C4-2B (cell line): ENCODE measurements at regions not wholly inside any gene's neighbourhood (a gene's known extent, or its start where the extent isn't known, plus 50 kb on each side); places are given as distances from the start of the nearest gene placed in this dataset.

ENCODE experiments used
- H3K27ac ChIP-seq: fragments of 450-650 bp; 2 replicates; pipeline ENCODE4 v1.5.1; 2017
- ZFX ChIP-seq: fragments of 450-650 bp; IDR thresholded peaks from 2 replicates; pipeline ENCODE4 v1.6.1; 2017
- TF ChIP-seq, protein P1 (sequence below): fragments of 450-650 bp; conservative IDR thresholded peaks from 2 replicates; pipeline ENCODE4 v1.5.1; 2017; ENCODE audit warnings: mild to moderate bottlenecking

DNA sequence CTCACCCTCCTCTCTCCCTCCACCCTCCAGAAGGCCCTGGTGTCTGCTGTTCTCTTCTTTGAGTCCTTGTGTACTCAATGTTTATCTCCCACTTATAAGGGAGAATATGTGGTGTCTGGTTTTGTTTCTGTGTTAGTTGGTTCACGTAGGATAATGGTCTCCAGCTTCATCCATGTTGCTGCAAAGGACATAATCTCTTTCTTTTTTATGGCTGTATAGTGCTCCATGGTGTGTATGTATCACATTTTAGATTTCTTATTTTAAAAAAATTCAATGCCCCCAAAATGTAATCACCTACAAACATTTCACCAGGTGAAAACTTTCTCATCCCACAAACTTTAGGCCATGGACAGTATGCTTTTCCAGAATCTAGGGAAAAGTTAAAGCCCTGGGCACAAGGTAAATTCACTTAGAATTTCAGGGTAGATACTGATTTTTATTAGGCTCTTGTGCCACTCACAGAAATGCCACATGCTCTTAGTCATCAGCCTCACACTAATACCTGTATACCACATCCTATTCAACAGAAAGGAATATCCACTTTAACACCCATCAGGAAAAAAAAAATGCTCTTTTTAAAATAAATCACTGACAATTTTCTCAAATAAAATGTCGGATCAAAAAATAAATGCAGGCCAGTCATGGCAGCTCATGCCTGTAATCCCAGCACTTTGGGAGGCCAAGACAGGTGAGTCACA lies 104.8 kb upstream of the ENPP6 start:
- TF ChIP-seq, protein P1, sequence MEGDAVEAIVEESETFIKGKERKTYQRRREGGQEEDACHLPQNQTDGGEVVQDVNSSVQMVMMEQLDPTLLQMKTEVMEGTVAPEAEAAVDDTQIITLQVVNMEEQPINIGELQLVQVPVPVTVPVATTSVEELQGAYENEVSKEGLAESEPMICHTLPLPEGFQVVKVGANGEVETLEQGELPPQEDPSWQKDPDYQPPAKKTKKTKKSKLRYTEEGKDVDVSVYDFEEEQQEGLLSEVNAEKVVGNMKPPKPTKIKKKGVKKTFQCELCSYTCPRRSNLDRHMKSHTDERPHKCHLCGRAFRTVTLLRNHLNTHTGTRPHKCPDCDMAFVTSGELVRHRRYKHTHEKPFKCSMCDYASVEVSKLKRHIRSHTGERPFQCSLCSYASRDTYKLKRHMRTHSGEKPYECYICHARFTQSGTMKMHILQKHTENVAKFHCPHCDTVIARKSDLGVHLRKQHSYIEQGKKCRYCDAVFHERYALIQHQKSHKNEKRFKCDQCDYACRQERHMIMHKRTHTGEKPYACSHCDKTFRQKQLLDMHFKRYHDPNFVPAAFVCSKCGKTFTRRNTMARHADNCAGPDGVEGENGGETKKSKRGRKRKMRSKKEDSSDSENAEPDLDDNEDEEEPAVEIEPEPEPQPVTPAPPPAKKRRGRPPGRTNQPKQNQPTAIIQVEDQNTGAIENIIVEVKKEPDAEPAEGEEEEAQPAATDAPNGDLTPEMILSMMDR = no peak
- TF ChIP-seq ZFX = no peak
- H3K27ac ChIP-seq = no peak overlapping the region

DNA sequence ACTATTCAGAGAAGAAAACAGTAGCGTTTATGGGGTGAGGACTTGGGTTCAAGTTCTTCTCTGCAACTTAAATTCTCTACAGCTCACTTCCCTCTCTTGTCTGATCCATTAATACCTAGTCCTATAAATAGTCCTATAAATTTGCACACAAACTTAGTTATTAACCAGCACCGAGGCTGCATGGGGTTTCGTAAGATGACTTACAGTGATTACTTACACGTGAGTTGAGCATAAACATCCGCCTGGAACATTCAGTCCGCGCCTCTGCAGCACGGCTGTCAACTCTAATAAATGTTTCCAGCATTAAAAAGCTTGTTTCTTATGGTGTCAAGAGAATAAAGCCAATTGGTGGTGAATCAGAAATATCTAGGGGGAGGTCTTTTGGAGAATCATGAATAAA lies 103.0 kb upstream of the ENPP6 start:
- TF ChIP-seq, protein P1 = no peak
- TF ChIP-seq ZFX = no peak
- no peak overlapping the region for H3K27ac ChIP-seq

DNA sequence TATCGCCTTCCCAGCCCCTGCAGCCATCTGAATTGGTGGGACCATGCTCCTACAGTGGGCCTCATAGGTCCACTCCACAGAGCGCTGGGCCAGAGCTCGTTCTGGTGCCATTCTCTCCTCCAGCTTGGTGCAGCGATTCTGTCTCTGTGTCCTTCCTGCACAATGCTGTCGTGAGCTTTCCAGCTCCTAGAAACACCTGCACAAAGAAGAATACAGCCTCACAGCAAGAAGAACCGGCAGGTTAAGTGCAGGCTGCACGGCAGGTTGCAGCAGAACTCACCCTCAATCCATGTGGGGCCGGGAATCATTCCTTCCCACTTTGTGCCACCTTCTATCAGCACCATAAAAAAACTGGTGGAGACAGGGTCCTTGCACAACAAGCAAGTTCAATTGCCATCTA lies 101.2 kb upstream of the ENPP6 start:
- TF ChIP-seq ZFX = no peak
- TF ChIP-seq, protein P1 = no peak
- H3K27ac ChIP-seq = no peak overlapping the region

DNA sequence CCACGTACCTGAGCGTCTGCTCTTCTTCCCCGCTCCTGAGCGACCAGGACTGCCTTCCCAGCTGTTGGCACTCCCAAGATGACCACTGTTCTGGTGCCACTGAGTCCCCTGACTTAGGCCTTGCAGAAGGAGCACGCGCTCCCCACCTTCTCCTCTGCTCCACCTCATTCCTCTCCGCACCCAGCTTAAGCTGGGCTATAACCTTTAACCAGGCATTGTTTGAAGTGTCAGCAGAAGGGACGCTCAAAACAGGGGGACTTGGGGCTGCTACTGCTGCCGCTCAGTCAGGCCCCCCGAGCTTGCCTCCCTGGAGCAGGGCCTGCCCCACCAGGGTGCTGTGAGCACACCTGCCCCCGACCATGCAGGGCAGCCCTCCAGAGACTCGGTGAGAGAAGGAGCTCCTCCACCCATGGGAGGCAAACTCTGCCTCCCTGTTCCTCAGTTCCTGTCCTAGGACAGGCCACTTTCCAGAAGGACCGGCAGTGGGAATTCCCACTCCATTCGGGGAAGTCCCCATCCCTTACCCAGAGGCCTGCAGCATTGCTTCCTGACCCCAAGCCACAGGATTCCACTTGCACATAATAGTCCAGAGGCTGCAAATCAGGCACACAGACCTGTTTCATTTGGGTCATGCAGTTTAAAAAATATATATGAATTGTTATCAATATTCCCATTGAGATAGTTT lies 99.7 kb upstream of the ENPP6 start:
- no peak overlapping the region for H3K27ac ChIP-seq
- TF ChIP-seq, protein P1 = no peak
- TF ChIP-seq ZFX = no peak

DNA sequence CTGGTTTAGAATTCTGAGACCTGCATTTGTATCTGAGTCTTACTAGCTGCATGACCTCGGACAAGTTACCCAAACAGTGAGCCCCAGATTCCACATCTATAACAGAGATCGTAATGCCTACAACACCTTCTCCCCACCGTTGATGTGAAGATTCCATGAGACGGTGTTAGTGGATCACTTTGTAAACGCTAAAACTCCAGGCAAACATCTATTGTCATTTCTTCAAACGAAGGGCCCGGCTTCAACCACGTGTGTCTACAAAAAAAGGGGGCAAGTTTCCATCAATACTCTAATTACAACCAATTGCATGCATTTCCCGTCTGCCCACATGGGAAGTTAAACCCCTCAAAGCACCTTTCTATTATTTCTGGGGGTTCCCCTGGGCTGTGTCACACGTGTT lies 99.1 kb upstream of the ENPP6 start:
- no peak overlapping the region for H3K27ac ChIP-seq
- TF ChIP-seq, protein P1 = no peak
- no peak for TF ChIP-seq ZFX

DNA sequence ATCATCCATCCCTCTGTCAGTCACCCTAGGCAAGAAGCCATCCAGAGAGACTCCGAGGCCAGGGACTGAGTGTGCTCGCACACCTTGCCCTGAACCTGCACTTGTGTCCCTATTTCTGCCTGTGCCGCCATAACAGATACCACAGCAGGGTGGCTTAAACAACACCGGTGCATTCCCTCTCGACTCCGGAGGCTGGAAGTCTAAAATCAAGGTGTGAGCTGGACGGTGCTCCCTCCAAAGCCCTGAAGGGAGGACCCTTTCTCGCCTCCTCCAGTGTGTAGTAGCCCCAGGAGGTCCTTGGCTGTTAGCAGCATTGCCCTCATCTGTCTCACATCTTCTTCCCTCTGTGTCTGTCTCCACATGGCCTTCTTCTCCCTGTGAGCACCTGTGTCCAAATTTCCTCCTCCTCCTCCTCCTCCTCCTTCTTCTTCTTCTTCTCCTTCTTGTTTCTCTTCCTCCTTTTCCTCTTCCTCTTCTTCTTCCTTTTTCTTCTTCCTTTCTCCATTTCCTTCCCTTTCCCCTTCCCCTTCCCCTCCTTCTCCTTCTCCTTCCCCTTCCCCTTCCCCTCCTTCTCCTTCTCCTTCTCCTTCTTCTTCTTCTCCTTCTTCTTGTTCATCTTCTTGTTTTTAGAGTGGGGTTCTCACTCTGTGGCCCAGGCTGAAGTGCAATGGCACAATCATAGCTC lies 98.1 kb upstream of the ENPP6 start:
- no peak overlapping the region for H3K27ac ChIP-seq
- TF ChIP-seq, protein P1 = no peak
- no peak for TF ChIP-seq ZFX
